ENCODE measurements at regions not wholly inside any gene's neighbourhood (a gene's known extent, or its start where the extent isn't known, plus 50 kb on each side); places are given as distances from the start of the nearest gene placed in this dataset.

DNA sequence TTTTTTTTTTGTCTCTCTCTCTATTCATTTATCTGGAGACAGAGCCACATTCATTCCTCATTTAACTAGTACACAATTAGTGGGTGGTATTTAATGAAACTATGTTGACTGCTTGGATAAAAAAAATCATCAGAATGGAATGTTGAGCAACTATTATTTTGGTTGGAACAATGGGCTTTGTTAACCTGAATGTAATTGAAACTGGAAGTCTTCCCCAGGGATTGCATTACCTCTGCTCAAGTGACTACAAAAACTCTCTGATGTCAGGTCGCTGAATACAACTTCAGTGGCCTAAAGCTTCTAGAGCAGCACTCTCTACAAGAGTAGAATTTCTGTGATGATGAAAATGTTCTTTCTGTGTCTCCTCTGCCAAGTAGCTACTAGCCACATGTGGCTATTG is 295.8 kb downstream of the DEPDC1B start:
- Histone ChIP-seq H3K9me3 (no peaks in the 10 kb centered on the region), H3K27me3 (no peaks in the 10 kb centered on the region), H3K4me3 (no peak overlapping the region), H3K36me3 (no peaks in the 10 kb centered on the region), H3K4me1 (peaks cover 0 to 39% (median 26%) of the 10 kb centered on the region in 4 donors), H3K27ac (replicated peaks in 1 of 4) (peak overlapping the region in 3 of 4 donors; percentile 12 to 47 (median 23))
- intact Hi-C loops (cut with DNase I): no loop called here
- 93% methylated on average over 1 of the region's 1 CpG for WGBS
- no peak for DNase-seq (ENCODE audit: extremely low spot score)
- TF ChIP-seq POLR2AphosphoS5 (IDR thresholded peaks at IDR 0.05): no peak
- TF ChIP-seq POLR2A (IDR thresholded peaks at IDR 0.05; ENCODE audit: low read depth): no peak
- TF ChIP-seq CTCF (IDR thresholded peaks at IDR 0.05): no peak
- no peak for TF ChIP-seq EP300 (IDR thresholded peaks at IDR 0.05)

- H3K36me3 ChIP-seq: no peaks in the 10 kb centered on the region
- WGBS: 65% methylated on average over 1 of the region's 1 CpG
- H3K4me1 ChIP-seq: peaks cover 0 to 39% (median 26%) of the 10 kb centered on the region in 4 donors
- TF ChIP-seq EP300 (IDR thresholded peaks at IDR 0.05) (no peak), CTCF (IDR thresholded peaks at IDR 0.05) (no peak), POLR2AphosphoS5 (IDR thresholded peaks at IDR 0.05) (peak; percentile 20 to 31)
- intact Hi-C loops (cut with DNase I): no loop called here
- DNase-seq (ENCODE audit: extremely low spot score): no peak
- peak overlapping the region in 2 of 4 donors; percentile 12 to 35 for H3K27ac ChIP-seq (replicated peaks in 1 of 4)
- H3K9me3 ChIP-seq: no peaks in the 10 kb centered on the region
- H3K4me3 ChIP-seq: no peak overlapping the region
- no peaks in the 10 kb centered on the region for H3K27me3 ChIP-seq
These were observed 296.5 kb downstream of the DEPDC1B start for GRCh38 chr5:60403343-60404006.

GRCh38 chr5:60402161-60402785 is 297.7 kb downstream of the DEPDC1B start:
- H3K9me3 ChIP-seq: no peaks in the 10 kb centered on the region
- DNase-seq (ENCODE audit: extremely low spot score): no peak
- no peaks in the 10 kb centered on the region for H3K36me3 ChIP-seq
- no peaks in the 10 kb centered on the region for H3K27me3 ChIP-seq
- 81% methylated on average over 8 of the region's 8 CpGs for WGBS
- no peak overlapping the region for H3K27ac ChIP-seq (replicated peaks in 1 of 4)
- peaks cover 0 to 39% (median 26%) of the 10 kb centered on the region in 4 donors for H3K4me1 ChIP-seq
- no peak overlapping the region for H3K4me3 ChIP-seq
- intact Hi-C loops (cut with DNase I): no loop called here
- TF ChIP-seq EP300 (IDR thresholded peaks at IDR 0.05): no peak
- no peak for TF ChIP-seq POLR2A (IDR thresholded peaks at IDR 0.05; ENCODE audit: low read depth)
- no peak for TF ChIP-seq CTCF (IDR thresholded peaks at IDR 0.05)
- no peak for TF ChIP-seq POLR2AphosphoS5 (IDR thresholded peaks at IDR 0.05)

GRCh38 chr5:60401526-60401925 is 298.4 kb downstream of the DEPDC1B start:
- Histone ChIP-seq H3K4me3 (no peak overlapping the region), H3K9me3 (no peaks in the 10 kb centered on the region), H3K36me3 (no peaks in the 10 kb centered on the region), H3K4me1 (peaks cover 0 to 36% (median 24%) of the 10 kb centered on the region in 4 donors), H3K27ac (replicated peaks in 1 of 4) (no peak overlapping the region), H3K27me3 (no peaks in the 10 kb centered on the region)
- 66% methylated on average over 7 of the region's 7 CpGs for WGBS
- no peak for DNase-seq (ENCODE audit: extremely low spot score)
- intact Hi-C loops (cut with DNase I): no loop called here
- no peak for TF ChIP-seq POLR2A (IDR thresholded peaks at IDR 0.05; ENCODE audit: low read depth)
- TF ChIP-seq CTCF (IDR thresholded peaks at IDR 0.05): no peak
- no peak for TF ChIP-seq POLR2AphosphoS5 (IDR thresholded peaks at IDR 0.05)
- TF ChIP-seq EP300 (IDR thresholded peaks at IDR 0.05): no peak
